WTC11 (cell line): ENCODE measurements at regions not wholly inside any gene's neighbourhood (a gene's known extent, or its start where the extent isn't known, plus 50 kb on each side); places are given as distances from the start of the nearest gene placed in this dataset.

ENCODE experiments used
- ATAC-seq: fragments of 200-7000 bp; cut with Tn5 transposase; 2 replicates; pipeline ENCODE4 v1.10.0; 2021; ENCODE audit warnings: mild to moderate bottlenecking, moderate library complexity
- CTCF ChIA-PET: fragments of 300-600 bp; sonication (Branson Sonifier 250); formaldehyde crosslinking; loops from one replicate; lab custom pipeline; 2021; ENCODE audit warnings: antibody characterized with exemption; lab: Charles Lee
- POLR2A ChIA-PET: fragments of 350-600 bp; sonication (Branson Sonifier 250); formaldehyde crosslinking; loops from one replicate; lab custom pipeline; 2021; ENCODE audit warnings: antibody characterized with exemption; lab: Charles Lee
- DNase-seq: peaks from one replicate; pipeline ENCODE4 v3.0.0; 2021; ENCODE audit warnings: low spot score
- H3K27ac Mint-ChIP-seq: 2 replicates; pipeline ENCODE4 v1.8.0; 2021; ENCODE audit warnings: mixed read lengths
- H3K27me3 Mint-ChIP-seq: 2 replicates; pipeline ENCODE4 v1.8.0; 2021; ENCODE audit warnings: low read depth, mild to moderate bottlenecking, moderate library complexity, mixed read lengths
- H3K36me3 Mint-ChIP-seq: 2 replicates; pipeline ENCODE4 v1.8.0; 2021; ENCODE audit warnings: mixed read lengths
- H3K4me1 Mint-ChIP-seq: 2 replicates; pipeline ENCODE4 v1.8.0; 2022; ENCODE audit warnings: mixed read lengths
- H3K4me3 Mint-ChIP-seq: 2 replicates; pipeline ENCODE4 v1.8.0; 2021; ENCODE audit warnings: mild to moderate bottlenecking, moderate library complexity, mixed read lengths
- H3K9me3 Mint-ChIP-seq: 2 replicates; pipeline ENCODE4 v1.8.0; 2021; ENCODE audit warnings: mixed read lengths
- GRHL2 ChIP-seq: fragments of 250-450 bp; sonication (Bioruptor Pico); IDR thresholded peaks from 2 replicates; pipeline ENCODE4 v1.8.0; 2022; ENCODE audit warnings: mild to moderate bottlenecking, moderate library complexity; ENCODE audit not compliant: insufficient replicate concordance, severe bottlenecking
- JAZF1 ChIP-seq: fragments of 250-450 bp; sonication (Bioruptor Pico); IDR thresholded peaks from 2 replicates; pipeline ENCODE4 v1.9.0; 2021; ENCODE audit warnings: moderate library complexity, mild to moderate bottlenecking, inconsistent platforms
- MYBL2 ChIP-seq: sonication (generic); formaldehyde crosslinking; IDR thresholded peaks from 2 replicates; pipeline ENCODE4 v1.8.1; 2023; ENCODE audit warnings: mild to moderate bottlenecking, moderate library complexity, missing genetic modification reagents
- NFE2L1 ChIP-seq: sonication (generic); formaldehyde crosslinking; IDR thresholded peaks from 2 replicates; pipeline ENCODE4 v1.8.1; 2023; ENCODE audit warnings: missing genetic modification reagents
- NFYB ChIP-seq: sonication (generic); formaldehyde crosslinking; conservative IDR thresholded peaks from 2 replicates; pipeline ENCODE4 v1.8.0; 2022; ENCODE audit warnings: low read depth, missing genetic modification reagents
- PREB ChIP-seq: sonication (generic); formaldehyde crosslinking; IDR thresholded peaks from 2 replicates; pipeline ENCODE4 v1.8.1; 2022; ENCODE audit warnings: mild to moderate bottlenecking, missing genetic modification reagents, moderate library complexity, borderline replicate concordance
- SMAD3 ChIP-seq: sonication (generic); formaldehyde crosslinking; IDR thresholded peaks from 2 replicates; pipeline ENCODE4 v1.8.0; 2022; ENCODE audit warnings: missing genetic modification reagents, mild to moderate bottlenecking, borderline replicate concordance
- SMAD4 ChIP-seq: sonication (generic); formaldehyde crosslinking; IDR thresholded peaks from 2 replicates; pipeline ENCODE4 v1.8.0; 2022; ENCODE audit warnings: mild to moderate bottlenecking, missing genetic modification reagents
- SP1 ChIP-seq: sonication (generic); formaldehyde crosslinking; conservative IDR thresholded peaks from 2 replicates; pipeline ENCODE4 v1.8.1; 2022; ENCODE audit warnings: missing genetic modification reagents
- TF ChIP-seq, protein P1 (sequence below): sonication (generic); formaldehyde crosslinking; IDR thresholded peaks from 2 replicates; pipeline ENCODE4 v1.8.1; 2022; ENCODE audit warnings: missing genetic modification reagents, borderline replicate concordance
- TF ChIP-seq, protein P2 (sequence below): sonication (generic); formaldehyde crosslinking; IDR thresholded peaks from 2 replicates; pipeline ENCODE4 v1.8.1; 2023; ENCODE audit warnings: mild to moderate bottlenecking, moderate library complexity, missing genetic modification reagents
- TF ChIP-seq, protein P3 (sequence below): sonication (generic); formaldehyde crosslinking; conservative IDR thresholded peaks from 2 replicates; pipeline ENCODE4 v1.8.1; 2022; ENCODE audit warnings: mild to moderate bottlenecking, missing genetic modification reagents
- TF ChIP-seq, protein P4 (sequence below): sonication (generic); formaldehyde crosslinking; IDR thresholded peaks from 2 replicates; pipeline ENCODE4 v1.8.1; 2022; ENCODE audit warnings: low read depth, missing genetic modification reagents, borderline replicate concordance

- Mint-ChIP-seq H3K36me3 (no peaks in the 10 kb centered on the region), H3K27ac (no peak overlapping the region), H3K4me1 (peaks cover 23% of the 10 kb centered on the region), H3K27me3 (peaks cover 3% of the 10 kb centered on the region; the same call in 1 of the 2 replicates), H3K9me3 (no peaks in the 10 kb centered on the region), H3K4me3 (no peak overlapping the region)
- DNase-seq (no peak), ATAC-seq (no peak)
- ChIA-PET POLR2A (no interaction called here), CTCF (no interaction called here)
- no peak for TF ChIP-seq SMAD3 (CRISPR knock-in tag)
- TF ChIP-seq, protein P1, sequence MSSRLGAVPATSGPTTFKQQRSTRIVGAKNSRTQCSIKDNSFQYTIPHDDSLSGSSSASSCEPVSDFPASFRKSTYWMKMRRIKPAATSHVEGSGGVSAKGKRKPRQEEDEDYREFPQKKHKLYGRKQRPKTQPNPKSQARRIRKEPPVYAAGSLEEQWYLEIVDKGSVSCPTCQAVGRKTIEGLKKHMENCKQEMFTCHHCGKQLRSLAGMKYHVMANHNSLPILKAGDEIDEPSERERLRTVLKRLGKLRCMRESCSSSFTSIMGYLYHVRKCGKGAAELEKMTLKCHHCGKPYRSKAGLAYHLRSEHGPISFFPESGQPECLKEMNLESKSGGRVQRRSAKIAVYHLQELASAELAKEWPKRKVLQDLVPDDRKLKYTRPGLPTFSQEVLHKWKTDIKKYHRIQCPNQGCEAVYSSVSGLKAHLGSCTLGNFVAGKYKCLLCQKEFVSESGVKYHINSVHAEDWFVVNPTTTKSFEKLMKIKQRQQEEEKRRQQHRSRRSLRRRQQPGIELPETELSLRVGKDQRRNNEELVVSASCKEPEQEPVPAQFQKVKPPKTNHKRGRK (CRISPR knock-in tag), result no peak
- TF ChIP-seq, protein P2, sequence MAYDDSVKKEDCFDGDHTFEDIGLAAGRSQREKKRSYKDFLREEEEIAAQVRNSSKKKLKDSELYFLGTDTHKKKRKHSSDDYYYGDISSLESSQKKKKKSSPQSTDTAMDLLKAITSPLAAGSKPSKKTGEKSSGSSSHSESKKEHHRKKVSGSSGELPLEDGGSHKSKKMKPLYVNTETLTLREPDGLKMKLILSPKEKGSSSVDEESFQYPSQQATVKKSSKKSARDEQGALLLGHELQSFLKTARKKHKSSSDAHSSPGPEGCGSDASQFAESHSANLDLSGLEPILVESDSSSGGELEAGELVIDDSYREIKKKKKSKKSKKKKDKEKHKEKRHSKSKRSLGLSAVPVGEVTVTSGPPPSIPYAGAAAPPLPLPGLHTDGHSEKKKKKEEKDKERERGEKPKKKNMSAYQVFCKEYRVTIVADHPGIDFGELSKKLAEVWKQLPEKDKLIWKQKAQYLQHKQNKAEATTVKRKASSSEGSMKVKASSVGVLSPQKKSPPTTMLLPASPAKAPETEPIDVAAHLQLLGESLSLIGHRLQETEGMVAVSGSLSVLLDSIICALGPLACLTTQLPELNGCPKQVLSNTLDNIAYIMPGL (CRISPR knock-in tag), result no peak
- TF ChIP-seq PREB (CRISPR knock-in tag), result no peak
- no peak for TF ChIP-seq SMAD4 (CRISPR knock-in tag)
Measured at GRCh38 chr16:86306011-86306644, 204.2 kb upstream of the FOXF1 start.

DNA sequence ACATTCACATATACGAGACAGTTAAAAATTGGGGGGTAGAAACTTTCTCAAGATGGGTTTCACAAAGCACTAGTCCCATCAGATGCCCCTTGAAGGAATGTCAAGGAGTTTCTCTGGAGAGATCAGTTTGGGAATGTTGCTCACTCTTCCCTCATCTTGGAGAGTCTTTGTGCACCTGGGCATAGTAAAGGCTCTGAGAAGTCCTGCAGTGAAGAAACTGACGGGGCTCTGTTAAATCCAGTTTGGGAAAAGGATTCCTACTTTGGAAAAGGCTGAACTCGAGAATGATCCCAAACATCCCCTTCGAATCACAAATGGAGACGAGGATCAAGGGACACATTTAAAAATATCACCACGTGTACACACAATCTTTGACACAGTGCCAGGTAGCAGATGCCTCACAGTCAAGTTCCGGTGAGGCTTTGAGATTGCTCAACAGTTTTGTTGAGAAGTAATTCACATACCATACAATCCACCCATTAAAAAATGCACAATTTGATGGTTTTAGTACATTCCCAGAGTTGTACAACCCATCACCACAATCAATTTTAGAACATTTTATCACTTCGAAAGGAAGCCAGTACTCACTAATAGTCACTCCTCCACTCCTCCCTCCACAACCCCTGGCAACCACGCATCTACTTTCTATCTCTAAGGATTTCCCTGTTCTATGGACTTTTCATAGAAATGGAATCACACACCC lies 203.4 kb upstream of the FOXF1 start:
- Mint-ChIP-seq H3K4me1 (peaks cover 15% of the 10 kb centered on the region), H3K27ac (no peak overlapping the region), H3K36me3 (no peaks in the 10 kb centered on the region), H3K27me3 (peaks cover 3% of the 10 kb centered on the region; the same call in 1 of the 2 replicates), H3K9me3 (no peaks in the 10 kb centered on the region)
- DNase-seq (no peak), ATAC-seq (no peak)
- TF ChIP-seq GRHL2 (CRISPR knock-in tag) (no peak), SP1 (no peak), NFE2L1 (CRISPR knock-in tag) (no peak), NFYB (no peak), JAZF1 (no peak), MYBL2 (CRISPR knock-in tag) (no peak), PREB (CRISPR knock-in tag) (no peak)
- TF ChIP-seq, protein P3, sequence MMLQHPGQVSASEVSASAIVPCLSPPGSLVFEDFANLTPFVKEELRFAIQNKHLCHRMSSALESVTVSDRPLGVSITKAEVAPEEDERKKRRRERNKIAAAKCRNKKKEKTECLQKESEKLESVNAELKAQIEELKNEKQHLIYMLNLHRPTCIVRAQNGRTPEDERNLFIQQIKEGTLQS, result no peak
- TF ChIP-seq, protein P4, sequence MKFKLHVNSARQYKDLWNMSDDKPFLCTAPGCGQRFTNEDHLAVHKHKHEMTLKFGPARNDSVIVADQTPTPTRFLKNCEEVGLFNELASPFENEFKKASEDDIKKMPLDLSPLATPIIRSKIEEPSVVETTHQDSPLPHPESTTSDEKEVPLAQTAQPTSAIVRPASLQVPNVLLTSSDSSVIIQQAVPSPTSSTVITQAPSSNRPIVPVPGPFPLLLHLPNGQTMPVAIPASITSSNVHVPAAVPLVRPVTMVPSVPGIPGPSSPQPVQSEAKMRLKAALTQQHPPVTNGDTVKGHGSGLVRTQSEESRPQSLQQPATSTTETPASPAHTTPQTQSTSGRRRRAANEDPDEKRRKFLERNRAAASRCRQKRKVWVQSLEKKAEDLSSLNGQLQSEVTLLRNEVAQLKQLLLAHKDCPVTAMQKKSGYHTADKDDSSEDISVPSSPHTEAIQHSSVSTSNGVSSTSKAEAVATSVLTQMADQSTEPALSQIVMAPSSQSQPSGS (CRISPR knock-in tag), result no peak
- TF ChIP-seq, all 79 proteins: peak for 0
- H3K4me3 Mint-ChIP-seq, result no peak overlapping the region
- ChIA-PET CTCF (no interaction called here), POLR2A (no interaction called here)
